CD4-positive, alpha-beta T cell treated with Interleukin-12 subunit alpha and Interleukin-12 subunit beta, for 1 hour (primary cell): ENCODE measurements at regions not wholly inside any gene's neighbourhood (a gene's known extent, or its start where the extent isn't known, plus 50 kb on each side); places are given as distances from the start of the nearest gene placed in this dataset.
A peak's percentile ranks its signal among the peaks of the same experiment; 100 is the strongest.
"Not testable (repeated sequence)": the region's sequence is repeated elsewhere in the genome, so short reads cannot be mapped to it uniquely, and the experiment has no call there.

Experiments
- DNase-seq: peaks from one replicate; pipeline ENCODE4 v3.0.0-alpha.2; 2020

DNA sequence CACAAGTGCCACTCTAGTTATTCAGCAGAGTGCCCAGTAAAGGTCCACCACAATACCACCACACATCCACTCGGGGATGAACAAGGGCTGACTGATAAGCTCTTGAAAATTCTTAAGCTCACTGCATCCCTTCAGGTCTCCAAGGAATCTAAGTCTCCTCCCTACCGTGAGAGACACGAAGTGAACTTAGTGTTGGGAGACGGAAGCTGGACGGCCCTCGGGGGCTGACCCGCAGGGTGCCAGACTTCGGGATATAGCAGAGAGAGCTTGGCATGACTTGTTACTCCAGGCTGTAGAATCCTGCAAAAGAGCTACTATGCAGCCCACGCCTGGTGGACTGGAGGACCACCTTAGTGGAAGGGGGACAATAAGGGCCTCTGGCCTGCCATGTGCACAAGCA, 75.1 kb downstream of the LYZL1 start:
- not testable (repeated sequence) for DNase-seq

DNA sequence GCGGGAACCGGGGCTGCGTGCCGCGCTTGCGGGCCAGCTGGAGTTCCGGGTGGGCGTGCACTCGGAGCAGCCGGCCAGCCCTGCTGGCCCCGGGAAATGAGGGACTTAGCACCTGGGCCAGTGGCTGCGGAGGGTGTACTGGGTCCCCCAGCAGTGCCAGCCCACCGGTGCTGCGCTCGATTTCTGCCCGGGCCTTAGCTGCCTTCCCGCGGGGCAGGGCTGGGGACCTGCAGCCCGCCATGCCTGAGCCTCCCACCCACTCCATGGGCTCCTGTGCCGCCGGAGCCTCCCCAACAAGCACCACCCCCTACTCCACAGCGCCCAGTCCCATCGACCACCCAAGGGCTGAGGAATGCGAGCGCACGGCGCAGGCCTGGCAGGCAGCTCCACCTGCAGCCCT, 77.3 kb downstream of the LYZL1 start:
- DNase-seq = not testable (repeated sequence)

DNA sequence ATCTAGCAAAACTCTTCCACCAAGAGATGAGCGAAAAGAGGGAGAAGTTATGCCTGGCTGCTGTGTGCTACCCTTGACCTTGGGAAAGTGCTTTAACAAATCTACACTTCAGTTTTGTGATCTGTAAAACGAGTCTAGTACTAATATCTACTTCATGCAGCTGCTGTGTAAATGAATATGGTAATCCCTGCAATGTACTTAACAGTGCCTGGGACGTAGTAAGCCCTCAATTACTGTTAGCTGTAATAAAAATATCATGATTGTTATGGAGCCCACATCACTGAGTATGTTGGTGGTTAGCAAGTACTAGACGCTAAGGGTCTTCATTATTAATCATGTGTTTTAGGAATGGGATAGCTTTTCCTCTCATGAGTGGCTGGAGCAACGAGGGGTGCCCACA, 80.5 kb downstream of the LYZL1 start:
- DNase-seq = no peak

DNA sequence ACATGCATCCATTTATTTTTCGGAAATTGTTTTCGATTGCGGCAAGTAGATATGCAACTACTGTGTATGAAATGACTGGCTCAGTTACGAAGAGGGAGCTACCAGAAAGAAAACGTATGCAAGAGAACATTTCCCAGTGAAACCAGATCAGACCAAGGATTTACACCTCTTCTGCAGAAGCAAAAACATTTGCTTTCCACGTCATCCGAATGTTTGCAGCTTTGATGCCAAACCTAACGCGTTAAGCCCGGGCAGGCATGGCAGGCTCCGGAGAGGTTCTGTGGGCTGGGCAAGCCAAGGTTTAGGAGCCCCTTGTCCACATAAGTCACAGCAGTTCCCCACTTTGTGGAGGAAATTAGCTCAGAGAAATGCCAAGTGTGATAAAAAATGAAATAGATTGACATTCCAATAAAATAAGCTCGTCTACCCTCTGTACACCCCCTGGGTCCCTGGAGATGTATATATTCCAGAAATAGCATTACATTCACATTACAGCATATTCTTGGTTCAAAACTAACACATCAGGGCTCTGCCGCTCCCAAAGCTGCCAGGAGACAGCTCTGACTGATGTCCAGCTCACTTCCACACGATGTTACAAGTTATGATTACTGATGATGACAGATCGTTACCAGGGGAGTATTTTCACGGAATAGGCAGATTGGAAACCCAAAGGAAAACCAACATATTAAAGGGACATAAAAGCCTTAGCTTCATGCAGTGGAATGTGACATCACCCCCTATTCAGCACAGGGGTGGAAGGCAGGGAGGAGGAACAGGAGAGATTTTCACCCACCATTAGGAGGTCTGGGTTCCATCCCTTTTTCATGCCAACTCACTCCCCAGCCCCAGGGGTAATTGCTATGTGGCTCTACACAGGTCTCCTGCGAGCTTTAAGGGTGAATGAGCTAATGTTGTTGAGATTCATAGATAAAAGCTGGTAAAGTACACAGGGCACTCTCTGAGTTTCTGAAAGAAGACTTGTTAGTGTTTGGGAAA, 81.5 kb downstream of the LYZL1 start:
- no peak for DNase-seq

DNA sequence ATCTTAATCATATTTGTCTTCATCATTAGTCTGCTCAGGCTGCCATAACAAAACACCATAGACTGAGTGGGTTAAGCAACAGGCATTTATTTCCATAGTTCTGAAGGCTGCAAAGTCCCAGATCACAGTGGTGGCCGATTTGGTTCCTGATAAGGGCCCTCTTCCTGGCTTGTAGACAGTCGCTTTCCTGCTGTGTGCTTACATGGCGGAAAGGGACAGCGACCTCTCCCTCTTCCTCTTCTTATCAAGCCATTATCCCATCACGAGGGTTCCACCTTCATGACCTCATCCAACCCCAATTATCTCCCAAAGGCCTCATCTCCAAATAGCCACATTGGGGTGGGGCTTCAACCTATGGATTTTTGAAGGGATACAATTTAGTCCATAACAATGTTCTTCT, 84.0 kb downstream of the LYZL1 start:
- no peak for DNase-seq

DNA sequence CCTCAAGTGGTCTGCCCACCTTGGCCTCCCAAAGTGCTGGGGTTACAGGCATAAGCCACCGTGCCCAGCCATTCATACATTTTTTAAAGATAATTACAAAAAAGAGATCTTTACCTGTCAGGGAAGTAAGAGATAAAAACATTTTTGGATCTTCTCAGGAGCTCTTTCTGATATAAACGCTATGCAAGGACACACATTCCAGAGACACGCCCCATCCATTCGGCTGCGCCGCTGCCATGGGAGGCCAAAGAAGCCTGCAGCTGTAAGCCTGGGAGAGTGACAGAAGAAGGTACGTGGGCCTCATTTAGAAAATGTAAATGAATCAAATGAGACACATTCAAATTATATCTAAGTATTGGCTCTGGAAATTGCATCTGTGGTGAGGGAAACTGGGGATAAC, 85.3 kb downstream of the LYZL1 start:
- DNase-seq = no peak

DNA sequence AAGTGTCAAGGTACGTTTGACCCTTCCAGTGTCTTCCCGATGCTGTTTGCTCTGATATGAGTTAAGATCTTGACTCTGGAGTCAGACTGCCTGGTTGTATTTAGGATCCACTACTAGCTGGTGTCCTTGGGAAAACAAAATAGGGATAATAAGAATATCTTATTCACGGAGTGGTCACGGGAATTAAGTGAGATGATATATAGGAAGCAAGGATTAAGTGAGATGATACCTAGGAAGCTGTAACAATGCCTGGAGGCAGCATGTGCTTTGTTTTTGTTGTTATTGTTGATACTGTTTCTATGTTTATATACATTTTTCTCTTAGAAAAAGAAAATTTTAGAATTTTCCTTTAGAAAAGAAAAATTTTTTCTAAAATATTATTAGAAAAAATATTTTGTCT, 87.0 kb downstream of the LYZL1 start:
- no peak for DNase-seq

DNA sequence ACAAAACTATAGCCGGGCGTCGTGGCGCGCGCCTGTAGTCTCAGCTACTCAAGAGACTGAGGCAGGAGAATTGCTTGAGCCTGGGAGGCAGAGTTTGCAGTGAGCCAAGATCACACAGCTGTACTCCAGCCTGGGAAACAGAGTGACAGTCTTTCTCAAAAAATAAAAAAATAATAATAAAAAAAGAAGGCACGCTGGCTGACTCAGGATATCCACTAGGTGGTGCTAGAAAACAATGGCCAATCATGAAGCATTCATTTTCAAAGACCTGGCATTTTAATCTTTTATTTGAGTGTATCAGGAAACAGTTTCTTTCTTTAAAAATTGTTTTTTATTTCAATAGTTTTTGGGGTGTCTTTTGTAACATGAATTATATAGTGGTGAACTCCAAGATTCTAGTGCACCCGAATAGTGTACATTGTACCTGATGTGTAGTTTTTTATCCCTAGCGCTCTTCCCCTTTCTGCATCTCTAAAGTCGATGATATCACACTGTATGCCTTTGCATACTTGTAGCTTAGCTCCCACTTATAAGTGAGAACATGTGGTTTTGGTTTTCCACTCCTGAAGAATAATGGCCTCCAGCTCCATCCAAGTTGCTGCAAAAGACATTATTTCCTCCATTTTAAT, 88.6 kb downstream of the LYZL1 start:
- peak; percentile 28 for DNase-seq

DNA sequence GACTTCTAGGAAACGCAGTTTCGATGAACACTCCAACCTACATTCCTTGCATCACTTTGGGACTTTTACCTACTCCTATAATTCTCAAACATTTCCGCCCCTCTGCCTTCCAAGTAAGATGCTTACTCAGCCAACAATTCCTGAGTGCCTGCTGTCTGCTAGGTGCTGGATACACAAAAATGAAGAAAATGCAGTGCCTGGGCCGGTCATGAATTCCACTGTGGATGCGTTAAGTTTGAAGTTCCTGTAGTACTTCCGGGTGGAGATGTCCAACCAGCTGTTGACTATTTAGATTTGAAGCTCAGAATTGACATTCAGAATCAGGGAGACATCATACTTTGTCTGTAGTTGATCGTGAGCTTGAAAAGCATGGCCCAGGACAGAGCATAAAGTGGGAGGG, 89.2 kb downstream of the LYZL1 start:
- no peak for DNase-seq

DNA sequence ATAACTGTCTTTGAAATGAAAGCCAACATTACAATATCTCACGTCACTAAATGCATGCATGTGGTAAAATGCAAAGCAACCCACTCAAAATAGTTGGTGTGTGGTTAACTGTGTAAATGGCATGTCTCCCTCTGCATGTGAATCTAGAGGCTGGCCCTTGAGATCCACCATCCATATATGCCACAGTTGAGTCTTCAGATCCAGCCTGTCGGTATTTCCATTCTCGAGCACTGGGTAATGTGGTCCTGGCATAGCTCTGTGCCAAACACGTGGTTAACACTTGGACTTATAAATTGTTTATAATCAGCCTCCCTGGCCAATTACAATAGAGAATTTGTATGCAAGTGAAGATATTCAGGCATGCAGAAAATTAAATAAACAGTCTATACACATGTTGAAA, 90.3 kb downstream of the LYZL1 start:
- no peak for DNase-seq

DNA sequence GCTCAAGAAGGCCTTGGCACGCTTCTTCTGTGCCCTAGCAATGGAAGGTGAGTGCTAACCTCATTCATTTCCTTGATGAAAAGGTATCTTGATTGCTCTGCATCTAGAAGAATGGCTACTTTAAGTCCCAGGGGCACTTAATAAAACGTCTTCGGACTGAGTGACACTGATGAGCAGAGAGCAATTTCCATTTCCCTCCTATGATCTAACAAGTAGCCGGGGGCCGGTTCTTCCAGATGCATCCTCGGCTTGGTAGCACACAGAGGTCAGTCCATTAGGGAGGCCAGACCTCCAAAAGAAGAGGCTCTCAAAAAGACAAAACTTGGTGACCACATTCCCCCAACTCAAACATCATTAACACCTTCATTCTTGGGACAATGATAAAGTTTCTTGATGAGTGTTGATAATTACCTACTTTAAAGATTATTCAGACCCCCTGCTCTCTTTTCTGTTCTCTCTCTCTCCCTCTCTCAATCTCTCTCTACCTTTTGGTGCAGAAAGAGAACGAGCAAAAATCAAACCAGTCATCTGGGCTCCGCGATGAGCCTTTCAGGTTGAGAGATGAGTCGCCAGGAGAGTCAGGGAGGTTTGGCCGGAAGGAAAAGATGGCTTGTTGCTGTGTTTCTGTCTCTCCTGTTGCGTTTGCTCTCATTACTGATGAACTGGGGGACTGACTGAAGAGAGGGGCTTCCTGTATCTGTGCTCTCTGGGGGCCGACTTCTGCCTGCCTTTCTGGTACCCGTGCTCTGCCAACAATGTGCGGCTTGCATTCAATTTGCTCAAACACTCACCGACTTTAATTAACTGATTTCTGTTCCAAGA, 91.1 kb downstream of the LYZL1 start:
- not testable (repeated sequence) for DNase-seq

DNA sequence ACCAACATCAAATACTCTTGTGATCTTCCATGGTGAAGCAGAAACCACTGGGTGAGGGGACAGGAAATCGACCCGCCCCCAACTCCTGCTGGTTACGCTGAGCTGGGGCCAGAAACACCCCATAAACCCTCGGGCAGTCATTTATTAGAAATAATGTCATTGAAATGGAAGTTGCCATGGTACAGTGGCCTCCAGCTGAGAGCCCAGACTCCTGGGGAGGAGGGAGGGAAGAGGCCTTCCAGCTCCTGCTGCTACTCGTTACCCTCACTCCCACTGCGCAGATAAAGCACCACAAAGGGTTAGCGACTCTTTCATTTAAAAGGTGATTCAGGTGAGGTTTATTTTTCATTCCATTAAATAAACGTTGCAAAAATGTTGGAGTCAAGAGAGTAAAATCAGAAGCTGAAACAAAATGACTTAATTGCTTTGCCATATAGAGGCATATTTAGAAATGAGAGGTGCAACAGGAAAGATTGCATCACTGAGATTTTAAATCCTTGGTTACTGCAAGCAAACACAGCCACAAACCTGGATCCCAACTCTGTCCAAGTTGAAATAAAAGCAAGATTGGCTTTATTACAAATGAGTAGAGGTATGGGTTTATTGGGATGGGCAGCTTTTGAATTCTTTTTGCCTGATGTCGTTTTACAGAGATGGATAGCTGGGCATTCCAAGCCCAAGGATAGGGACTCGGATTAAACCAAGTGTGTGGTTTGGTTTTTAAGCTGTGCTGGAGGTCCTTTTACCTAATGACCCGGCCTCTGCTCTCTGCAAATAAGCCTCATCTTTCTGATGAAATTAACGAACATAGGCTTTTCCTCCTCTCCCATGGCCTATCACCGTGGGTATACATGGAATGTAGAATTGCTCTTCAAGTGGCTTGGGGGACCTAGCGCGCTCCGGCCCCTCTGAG, 92.0 kb downstream of the LYZL1 start:
- DNase-seq = not testable (repeated sequence)

DNA sequence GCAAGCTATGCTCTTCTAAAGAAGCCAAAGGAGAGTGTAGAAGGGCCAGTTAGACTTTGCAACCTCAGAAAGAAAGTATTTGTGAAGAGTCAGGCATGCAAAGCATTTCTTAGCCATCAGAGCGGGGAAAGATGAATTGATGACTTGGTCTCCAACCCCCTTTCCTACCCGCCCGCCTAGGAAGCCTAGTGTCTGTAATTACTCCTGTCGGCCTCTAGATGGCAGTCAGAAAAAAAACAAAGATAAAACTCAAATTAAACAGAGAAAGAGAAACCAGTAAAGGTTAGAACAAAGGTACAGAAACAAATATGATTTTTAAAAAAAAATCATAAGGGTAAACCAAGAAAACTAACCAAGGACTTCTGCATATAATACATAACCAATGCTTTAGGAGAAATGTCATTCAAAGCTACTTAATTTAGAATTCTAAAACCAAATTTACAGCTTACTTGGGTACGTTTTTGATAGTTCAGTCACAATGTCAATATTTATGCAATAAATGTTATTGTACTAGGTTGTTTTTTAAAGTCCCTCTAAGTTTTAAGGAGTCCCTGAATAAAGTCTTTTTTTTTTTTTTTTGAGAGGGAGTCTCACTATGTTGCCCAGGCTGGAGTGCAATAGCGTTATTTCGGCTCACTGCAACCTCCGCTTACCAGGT, 97.6 kb downstream of the LYZL1 start:
- peak; percentile 50 for DNase-seq

DNA sequence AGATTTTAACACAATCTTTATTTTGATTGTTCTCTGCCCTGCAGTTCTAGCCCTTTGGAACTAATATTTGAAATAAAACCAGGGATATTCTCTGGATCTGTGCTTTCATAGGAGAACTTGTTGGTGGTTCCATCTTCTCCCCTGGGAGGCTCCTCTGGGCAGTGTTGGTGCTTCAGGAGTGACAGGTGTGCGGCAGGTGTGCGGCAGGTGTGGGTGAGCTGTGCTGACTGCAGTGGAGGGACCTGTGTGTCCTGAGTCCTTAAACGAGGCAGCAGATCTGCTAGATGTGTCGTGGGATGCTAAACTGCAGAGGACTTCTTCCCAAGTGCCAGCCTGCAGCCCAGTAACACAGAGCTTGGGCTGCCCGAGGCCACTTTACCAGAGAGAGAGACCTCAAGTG, 98.4 kb downstream of the LYZL1 start:
- no peak for DNase-seq

DNA sequence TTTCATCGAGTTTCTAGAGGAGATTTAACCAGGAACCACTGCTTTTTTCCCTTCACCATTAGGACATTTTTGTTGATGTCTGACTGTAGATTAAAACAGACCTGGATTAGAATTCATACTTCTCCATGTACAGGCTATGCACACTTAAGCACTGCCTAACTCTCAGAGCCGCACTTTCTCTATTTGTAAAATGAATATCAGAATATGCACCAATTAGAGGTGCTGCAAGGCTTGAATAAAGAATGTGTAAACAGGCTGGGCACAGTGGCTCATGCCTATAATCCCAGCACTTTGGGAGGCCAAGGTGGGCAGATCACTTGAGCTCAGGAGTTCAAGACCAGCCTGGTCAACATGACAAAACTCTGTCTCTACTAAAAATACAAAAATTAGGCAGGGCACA, 99.2 kb downstream of the LYZL1 start:
- not testable (repeated sequence) for DNase-seq

DNA sequence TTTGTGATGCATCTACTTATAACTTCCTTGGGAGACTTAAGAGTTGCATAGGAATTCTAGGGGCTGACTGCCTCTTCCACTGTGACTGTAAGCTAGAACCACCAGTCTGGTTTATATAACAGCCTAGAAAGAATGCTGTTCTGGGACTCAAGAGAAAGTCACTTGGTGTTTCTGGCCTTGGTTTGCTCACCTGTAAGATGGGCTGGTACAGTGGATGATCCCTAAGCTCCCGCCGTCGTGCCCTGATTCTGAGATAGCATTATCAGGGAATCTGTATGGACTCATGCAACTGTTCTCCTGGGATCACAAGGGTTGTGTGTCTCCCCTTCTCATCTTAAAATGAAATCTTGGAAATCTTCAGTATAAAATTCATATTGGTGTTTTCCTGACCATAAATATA, 100.6 kb downstream of the LYZL1 start:
- no peak for DNase-seq

DNA sequence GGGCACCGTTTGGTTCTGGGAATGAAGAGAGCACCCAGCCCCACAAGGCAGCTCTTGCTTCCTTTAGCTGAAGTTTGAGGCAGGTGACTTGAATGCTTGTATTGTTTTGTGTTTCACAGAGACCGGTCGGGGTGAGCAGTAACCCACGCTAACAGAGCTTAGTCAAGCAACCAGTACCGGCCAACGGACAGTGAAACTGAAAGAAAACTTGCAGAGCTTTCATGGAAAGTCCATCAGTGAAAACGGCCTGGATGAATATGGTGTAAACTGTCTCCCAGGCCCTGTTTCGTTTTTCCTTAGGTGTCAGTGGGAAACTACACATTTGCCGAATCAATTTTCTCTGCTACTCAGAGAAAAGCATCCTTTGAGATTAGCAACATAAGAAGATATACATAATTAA, 101.1 kb downstream of the LYZL1 start:
- DNase-seq = no peak

DNA sequence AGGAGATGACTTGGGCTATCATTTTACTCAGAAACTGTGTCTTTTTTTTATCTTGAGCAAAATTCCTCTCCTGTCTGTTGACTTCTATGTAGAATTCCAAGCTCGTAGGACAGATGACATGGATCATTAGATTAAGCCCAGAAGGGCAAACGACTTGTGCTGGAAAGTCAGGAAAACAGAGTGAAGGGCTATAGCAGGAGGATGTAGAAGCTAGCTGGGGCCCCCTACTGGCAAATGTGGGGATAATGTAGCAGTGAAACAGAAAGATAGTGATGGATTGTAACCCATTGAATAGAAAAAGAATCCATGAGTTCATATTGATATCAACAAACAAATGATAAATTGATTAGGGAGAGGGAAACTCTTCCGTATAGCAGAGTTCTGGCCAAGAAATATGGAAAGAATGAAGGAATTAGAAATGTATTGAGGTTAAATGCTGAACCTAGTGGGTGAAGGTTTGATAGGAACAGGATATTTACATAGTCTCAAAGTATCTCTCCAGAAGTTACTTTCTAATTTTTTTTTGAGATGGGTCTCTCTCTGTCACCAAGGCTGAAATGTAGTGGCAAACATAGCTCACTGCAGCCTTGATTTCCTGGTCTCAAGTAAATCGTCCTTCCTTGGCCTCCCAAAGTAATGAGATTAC, 103.6 kb downstream of the LYZL1 start:
- DNase-seq = peak; percentile 32

DNA sequence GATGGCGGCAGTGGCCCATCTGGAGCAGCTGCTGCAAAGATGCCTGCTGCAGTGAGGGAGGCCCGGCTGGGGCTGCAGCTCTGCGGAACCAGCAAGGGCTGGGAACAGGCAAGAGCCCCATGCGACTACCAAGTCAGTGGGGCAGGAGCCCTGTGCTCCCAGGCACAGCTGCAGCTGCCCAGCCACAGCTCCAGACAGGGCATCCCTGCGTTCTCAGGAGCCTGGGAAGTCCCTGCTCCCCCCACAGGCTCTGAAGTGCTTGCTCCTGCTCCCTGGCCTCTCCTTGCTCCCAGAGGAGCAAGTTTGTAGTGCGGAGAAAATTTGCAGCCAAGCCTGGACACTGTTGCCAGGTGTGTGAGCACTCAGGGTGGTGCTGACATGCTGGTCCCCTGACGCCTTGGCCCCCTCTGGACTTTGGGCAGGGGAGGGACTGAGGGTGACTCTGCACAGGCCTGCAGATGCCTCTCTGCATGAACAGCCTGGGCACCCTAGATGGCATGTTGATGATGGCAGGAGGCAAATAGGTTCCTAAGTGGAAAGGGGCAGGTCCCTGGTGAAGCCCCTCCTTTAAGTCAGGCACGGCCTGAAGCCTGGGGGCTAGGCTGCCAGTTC, 105.6 kb downstream of the LYZL1 start:
- no peak for DNase-seq

DNA sequence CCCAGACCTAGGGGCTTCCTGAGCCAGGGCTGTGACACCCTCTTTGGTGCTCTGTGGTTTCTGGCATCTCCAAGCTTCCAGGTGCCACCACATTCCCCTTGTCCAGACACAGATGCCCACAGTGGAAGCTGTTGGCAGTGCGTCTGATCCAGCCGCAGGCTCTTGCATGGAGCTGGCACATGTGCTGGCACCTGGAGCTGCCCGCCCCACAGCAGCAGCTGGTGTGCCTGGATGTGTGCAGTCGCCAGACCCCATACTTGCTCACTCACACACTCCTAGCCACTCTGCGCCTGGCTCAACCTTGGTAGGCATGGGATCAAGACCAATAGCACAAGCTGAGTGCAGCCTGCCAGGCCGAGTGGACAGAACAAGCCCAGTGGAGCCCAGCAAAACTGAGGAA, 106.5 kb downstream of the LYZL1 start:
- no peak for DNase-seq

DNA sequence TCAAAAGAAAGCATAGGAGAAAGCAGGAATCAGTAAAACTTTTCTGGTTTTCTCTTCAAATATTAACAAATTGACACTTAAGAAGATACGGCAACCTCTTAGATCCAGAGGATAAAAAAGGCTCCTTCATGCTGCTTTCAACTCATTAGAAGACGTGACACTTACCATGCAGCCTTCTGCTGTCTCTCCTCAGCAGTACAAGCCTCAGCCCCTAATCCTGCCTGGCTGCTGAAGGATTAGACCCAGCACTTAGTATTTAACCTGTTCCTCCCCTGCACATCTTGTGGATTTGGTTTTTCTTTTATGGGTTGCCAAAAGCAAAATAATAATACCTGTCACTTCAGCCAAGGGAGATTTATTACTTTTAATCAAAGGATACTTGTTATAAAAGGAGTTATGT, 108.4 kb downstream of the LYZL1 start:
- no peak for DNase-seq
